K562 (cell line): ENCODE measurements at regions not wholly inside any gene's neighbourhood (a gene's known extent, or its start where the extent isn't known, plus 50 kb on each side); places are given as distances from the start of the nearest gene placed in this dataset.

Experiments used
- ATAC-seq: fragments of 200-7000 bp; cut with Tn5 transposase; 3 replicates; pipeline ENCODE4 v1.9.1; 2020; ENCODE audit warnings: moderate library complexity
- BruUV-seq: library from RNA; stranded (reverse); fragments of 400-500 nt; replicated peaks from 2 replicates; lab custom pipeline; 2021; lab: Mats Ljungman, UMichigan
- CTCF ChIA-PET: fragments of 300-600 bp; formaldehyde crosslinking; extraction: SDS; loops from one replicate; lab custom pipeline; 2021; ENCODE audit warnings: low intra/inter-chr PET ratio; lab: Yijun Ruan, JAX
- POLR2A ChIA-PET: fragments of 300-600, 350-650 bp; sonication (Branson Sonifier 250); formaldehyde crosslinking; extraction: SDS; loops from one replicate; lab custom pipeline; 2021; ENCODE audit warnings: antibody characterized with exemption, inconsistent platforms; lab: Yijun Ruan, JAX
- DNase-seq, 4 experiments: peaks; one replicate each; pipeline versions ENCODE4 v3.0.0 to v3.0.0-alpha.2; 2011 to 2018; ENCODE audit warnings: low spot score in 3 of 4, mixed read lengths in 3 of 4; ENCODE audit errors: extremely low read depth in 1 of 4
- FAIRE-seq: peaks from 2 replicates; lab custom pipeline; 2011; peaks lifted over from hg19 to GRCh38; lab: Jason Lieb, UNC
- H2AFZ ChIP-seq: 2 replicates; pipeline ENCODE4 v1.6.0; 2011; ENCODE audit warnings: low read depth, low read length, control low read depth, inconsistent platforms
- H3K27ac ChIP-seq: fragments of 200-600 bp; 3 replicates; pipeline ENCODE4 v1.8.0; 2011; ENCODE audit warnings: low read depth, mild to moderate bottlenecking, control low read depth, inconsistent platforms, low read length, moderate library complexity, mixed read lengths; ENCODE audit errors: extremely low read depth
- H3K27me3 ChIP-seq, 2 experiments: fragments of 300-600 bp in 1 of 2; 2 replicates in 1 of 2; 3 replicates in 1 of 2; pipeline versions ENCODE4 v1.6.0 to v1.8.0; 2011; ENCODE audit warnings: inconsistent platforms in 2 of 2, low read length in 2 of 2, mild to moderate bottlenecking in 1 of 2, mixed read lengths in 1 of 2, moderate library complexity in 1 of 2; ENCODE audit not compliant: control insufficient read depth in 2 of 2, insufficient read depth in 2 of 2
- H3K36me3 ChIP-seq: fragments of 300-600 bp; 3 replicates; pipeline ENCODE4 v1.8.0; 2011; ENCODE audit warnings: mild to moderate bottlenecking, low read length, inconsistent platforms; ENCODE audit not compliant: control insufficient read depth, insufficient read depth
- H3K4me1 ChIP-seq, 2 experiments: fragments of 200-600 bp in 1 of 2; replicated peaks in 1 of 2; 2 replicates in 1 of 2; 3 replicates in 1 of 2; pipeline versions ENCODE4 v1.5.1 to v1.8.0; 2011; ENCODE audit warnings: inconsistent platforms in 2 of 2, low read length in 2 of 2, mild to moderate bottlenecking in 1 of 2, mixed read lengths in 1 of 2, moderate library complexity in 1 of 2; ENCODE audit not compliant: control insufficient read depth in 2 of 2, insufficient read depth in 2 of 2
- H3K4me2 ChIP-seq: 2 replicates; pipeline ENCODE4 v1.6.1; 2011; ENCODE audit warnings: low read length, control low read depth, inconsistent platforms, mixed read lengths; ENCODE audit not compliant: insufficient read depth
- H3K4me3 ChIP-seq: fragments of 200-600 bp; sonication (generic), shearing (Covaris generic); 2 replicates; pipeline ENCODE4 v1.5.1; 2016; ENCODE audit warnings: control low read depth, inconsistent platforms
- H3K79me2 ChIP-seq: fragments of 200-600 bp; 3 replicates; pipeline ENCODE4 v1.8.0; 2011; ENCODE audit warnings: low read length, inconsistent platforms; ENCODE audit not compliant: control insufficient read depth, insufficient read depth
- H3K9ac ChIP-seq, 2 experiments: 2 replicates each; pipeline versions ENCODE4 v1.6.0 to v1.6.1; 2011; ENCODE audit warnings: low read depth in 2 of 2, low read length in 2 of 2, control low read depth in 1 of 2, inconsistent platforms in 1 of 2, mild to moderate bottlenecking in 1 of 2, mixed read lengths in 1 of 2; ENCODE audit not compliant: insufficient read depth in 1 of 2
- H3K9me1 ChIP-seq: one replicate; pipeline ENCODE4 v1.6.0; 2011; ENCODE audit warnings: inconsistent platforms, mild to moderate bottlenecking, low read length, moderate library complexity; ENCODE audit not compliant: control insufficient read depth, insufficient read depth
- H3K9me3 ChIP-seq: replicated peaks from 2 replicates; pipeline ENCODE4 v1.5.1; 2011; ENCODE audit warnings: low read depth, low read length, inconsistent platforms; ENCODE audit not compliant: control insufficient read depth, insufficient read depth
- H4K20me1 ChIP-seq: replicated peaks from 2 replicates; pipeline ENCODE4 v1.6.1; 2011; ENCODE audit warnings: low read length, inconsistent platforms, mixed read lengths; ENCODE audit not compliant: control insufficient read depth, insufficient read depth
- ATF7 ChIP-seq: fragments of 450-650 bp; IDR thresholded peaks from 2 replicates; pipeline ENCODE4 v1.7.1; 2014; ENCODE audit warnings: mild to moderate bottlenecking, moderate library complexity
- CHD2 ChIP-seq: IDR thresholded peaks from 2 replicates; pipeline ENCODE4 v1.6.1; 2011; ENCODE audit warnings: low read depth, low read length
- GMEB1 ChIP-seq: fragments of 250-450 bp; sonication (Bioruptor Pico); IDR thresholded peaks from 2 replicates; pipeline ENCODE4 v1.4.0; 2020; ENCODE audit warnings: mild to moderate bottlenecking
- HDAC6 ChIP-seq: IDR thresholded peaks from 2 replicates; pipeline ENCODE4 v1.6.1; 2012; ENCODE audit warnings: low read depth, mild to moderate bottlenecking, control low read depth, inconsistent platforms, low read length, moderate library complexity
- HDAC8 ChIP-seq: fragments of 450-650 bp; IDR thresholded peaks from 2 replicates; pipeline ENCODE4 v1.6.1; 2016; ENCODE audit warnings: mild to moderate bottlenecking, missing genetic modification characterization, moderate library complexity, missing compliant biosample characterization
- LCOR ChIP-seq: sonication (generic); formaldehyde crosslinking; IDR thresholded peaks from 2 replicates; pipeline ENCODE4 v1.8.0; 2022; ENCODE audit warnings: mild to moderate bottlenecking, missing genetic modification reagents
- MYBL2 ChIP-seq, 2 experiments: fragments of 450-650 bp in 1 of 2; sonication (generic) in 1 of 2; formaldehyde crosslinking in 1 of 2; IDR thresholded peaks; 2 replicates each; pipeline versions ENCODE4 v1.6.1 to v1.8.1; 2017 to 2022; ENCODE audit warnings: borderline replicate concordance in 1 of 2, inconsistent platforms in 1 of 2, low read depth in 1 of 2, mild to moderate bottlenecking in 1 of 2, missing genetic modification reagents in 1 of 2, moderate library complexity in 1 of 2
- PCBP1 ChIP-seq: fragments of 200-400 bp; formaldehyde crosslinking; IDR thresholded peaks from 2 replicates; pipeline ENCODE4 v1.6.1; 2018; ENCODE audit warnings: mild to moderate bottlenecking, low read depth, low read length; ENCODE audit not compliant: poor library complexity, severe bottlenecking
- SMARCB1 ChIP-seq: IDR thresholded peaks from 2 replicates; pipeline ENCODE4 v1.6.1; 2011; ENCODE audit warnings: improper control_type of control experiment, low read depth; ENCODE audit not compliant: insufficient read length
- TARDBP ChIP-seq: fragments of 450-650 bp; IDR thresholded peaks from 2 replicates; pipeline ENCODE4 v1.6.1; 2016
- XRCC3 ChIP-seq: fragments of 450-650 bp; IDR thresholded peaks from 2 replicates; pipeline ENCODE4 v1.6.1; 2017; ENCODE audit warnings: mild to moderate bottlenecking, moderate library complexity
- ZNF175 ChIP-seq: fragments of 200-800 bp; sonication (Bioruptor generic); IDR thresholded peaks from 2 replicates; pipeline ENCODE4 v1.6.1; 2016; ENCODE audit warnings: low read depth, mild to moderate bottlenecking, missing genetic modification characterization, missing compliant biosample characterization
- ZNF444 ChIP-seq: fragments of 250-450 bp; sonication (Bioruptor Pico); IDR thresholded peaks from 2 replicates; pipeline ENCODE4 v1.4.0; 2020; ENCODE audit warnings: mild to moderate bottlenecking, moderate library complexity
- WGBS: fragments of 100-300 bp; shearing (Covaris generic); methylation state at CpG from one replicate; pipeline ENCODE4 v1.1.6; 2016; ENCODE audit warnings: low coverage, mixed read lengths; ENCODE audit not compliant: insufficient coverage; ENCODE audit errors: missing lambda C conversion rate; 5-methylcytosine and 5-hydroxymethylcytosine counted together
- in situ Hi-C: fragments of 300-500 bp; cut with MboI; formaldehyde crosslinking; loops from 4 replicates; pipeline ENCODE4 v1.15.0; 2018; ENCODE audit warnings: inconsistent platforms, mixed read lengths
- intact Hi-C: fragments of 100-400 bp; cut with micrococcal nuclease; formaldehyde crosslinking; loops from 2 replicates; pipeline ENCODE4 v1.14.2; 2022
- TF ChIP-seq, protein P1 (sequence below): fragments of 250-450 bp; sonication (Bioruptor Pico); IDR thresholded peaks from 2 replicates; pipeline ENCODE4 v1.5.0; 2020; ENCODE audit warnings: mild to moderate bottlenecking, borderline replicate concordance
- TF ChIP-seq, protein P2 (sequence below): fragments of 250-450 bp; sonication (Bioruptor Pico); IDR thresholded peaks from 2 replicates; pipeline ENCODE4 v1.4.0; 2020; ENCODE audit warnings: mild to moderate bottlenecking, moderate library complexity, borderline replicate concordance
- TF ChIP-seq, protein P3 (sequence below): fragments of 250-450 bp; sonication (Bioruptor Pico); IDR thresholded peaks from 2 replicates; pipeline ENCODE4 v1.8.0; 2022; ENCODE audit warnings: inconsistent platforms

GRCh38 chr1:82321794-82322193 is 521.1 kb downstream of the ADGRL2 start:
- no peak overlapping the region for H3K9ac ChIP-seq
- ATAC-seq (no peak), DNase-seq (no peak), FAIRE-seq (no peak)
- intact Hi-C loops: no loop called here
- no peaks in the 10 kb centered on the region for H3K4me1 ChIP-seq
- H3K4me2 ChIP-seq: no peak overlapping the region
- no peaks in the 10 kb centered on the region for H3K79me2 ChIP-seq
- H3K9me3 ChIP-seq: no peaks in the 10 kb centered on the region
- no peaks in the 10 kb centered on the region for H4K20me1 ChIP-seq
- no peaks in the 10 kb centered on the region for H3K27me3 ChIP-seq
- CTCF ChIA-PET: no interaction called here
- no peak overlapping the region for H3K27ac ChIP-seq
- no peaks in the 10 kb centered on the region for H3K9me1 ChIP-seq
- POLR2A ChIA-PET: no interaction called here
- no peak overlapping the region for H3K4me3 ChIP-seq
- no peaks in the 10 kb centered on the region for H3K36me3 ChIP-seq
- no TSS peak for BruUV-seq
- in situ Hi-C loops: no loop called here
- H2AFZ ChIP-seq: no peak overlapping the region
- 0% methylated on average over 1 of the region's 1 CpG for WGBS
- TF ChIP-seq HDAC6: no peak
- no peak for TF ChIP-seq CHD2
- no peak for TF ChIP-seq HDAC8
- no peak for TF ChIP-seq SMARCB1
- TF ChIP-seq ATF7: no peak
- TF ChIP-seq ZNF444: no peak
- no peak for TF ChIP-seq ZNF175 (CRISPR knock-in tag)
- no peak for TF ChIP-seq TARDBP
- TF ChIP-seq, protein P1, sequence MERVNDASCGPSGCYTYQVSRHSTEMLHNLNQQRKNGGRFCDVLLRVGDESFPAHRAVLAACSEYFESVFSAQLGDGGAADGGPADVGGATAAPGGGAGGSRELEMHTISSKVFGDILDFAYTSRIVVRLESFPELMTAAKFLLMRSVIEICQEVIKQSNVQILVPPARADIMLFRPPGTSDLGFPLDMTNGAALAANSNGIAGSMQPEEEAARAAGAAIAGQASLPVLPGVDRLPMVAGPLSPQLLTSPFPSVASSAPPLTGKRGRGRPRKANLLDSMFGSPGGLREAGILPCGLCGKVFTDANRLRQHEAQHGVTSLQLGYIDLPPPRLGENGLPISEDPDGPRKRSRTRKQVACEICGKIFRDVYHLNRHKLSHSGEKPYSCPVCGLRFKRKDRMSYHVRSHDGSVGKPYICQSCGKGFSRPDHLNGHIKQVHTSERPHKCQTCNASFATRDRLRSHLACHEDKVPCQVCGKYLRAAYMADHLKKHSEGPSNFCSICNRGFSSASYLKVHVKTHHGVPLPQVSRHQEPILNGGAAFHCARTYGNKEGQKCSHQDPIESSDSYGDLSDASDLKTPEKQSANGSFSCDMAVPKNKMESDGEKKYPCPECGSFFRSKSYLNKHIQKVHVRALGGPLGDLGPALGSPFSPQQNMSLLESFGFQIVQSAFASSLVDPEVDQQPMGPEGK: no peak
- TF ChIP-seq, protein P2, sequence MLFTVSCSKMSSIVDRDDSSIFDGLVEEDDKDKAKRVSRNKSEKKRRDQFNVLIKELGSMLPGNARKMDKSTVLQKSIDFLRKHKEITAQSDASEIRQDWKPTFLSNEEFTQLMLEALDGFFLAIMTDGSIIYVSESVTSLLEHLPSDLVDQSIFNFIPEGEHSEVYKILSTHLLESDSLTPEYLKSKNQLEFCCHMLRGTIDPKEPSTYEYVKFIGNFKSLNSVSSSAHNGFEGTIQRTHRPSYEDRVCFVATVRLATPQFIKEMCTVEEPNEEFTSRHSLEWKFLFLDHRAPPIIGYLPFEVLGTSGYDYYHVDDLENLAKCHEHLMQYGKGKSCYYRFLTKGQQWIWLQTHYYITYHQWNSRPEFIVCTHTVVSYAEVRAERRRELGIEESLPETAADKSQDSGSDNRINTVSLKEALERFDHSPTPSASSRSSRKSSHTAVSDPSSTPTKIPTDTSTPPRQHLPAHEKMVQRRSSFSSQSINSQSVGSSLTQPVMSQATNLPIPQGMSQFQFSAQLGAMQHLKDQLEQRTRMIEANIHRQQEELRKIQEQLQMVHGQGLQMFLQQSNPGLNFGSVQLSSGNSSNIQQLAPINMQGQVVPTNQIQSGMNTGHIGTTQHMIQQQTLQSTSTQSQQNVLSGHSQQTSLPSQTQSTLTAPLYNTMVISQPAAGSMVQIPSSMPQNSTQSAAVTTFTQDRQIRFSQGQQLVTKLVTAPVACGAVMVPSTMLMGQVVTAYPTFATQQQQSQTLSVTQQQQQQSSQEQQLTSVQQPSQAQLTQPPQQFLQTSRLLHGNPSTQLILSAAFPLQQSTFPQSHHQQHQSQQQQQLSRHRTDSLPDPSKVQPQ (CRISPR knock-in tag): no peak
- TF ChIP-seq PCBP1: no peak
- TF ChIP-seq XRCC3: no peak
- TF ChIP-seq MYBL2 (IDR thresholded peaks at IDR 0.05; ENCODE audit: low read depth): no peak
- TF ChIP-seq MYBL2 (CRISPR knock-in tag; IDR thresholded peaks at IDR 0.05; ENCODE audit: borderline replicate concordance): no peak
- TF ChIP-seq LCOR (CRISPR knock-in tag): no peak
- TF ChIP-seq, protein P3, sequence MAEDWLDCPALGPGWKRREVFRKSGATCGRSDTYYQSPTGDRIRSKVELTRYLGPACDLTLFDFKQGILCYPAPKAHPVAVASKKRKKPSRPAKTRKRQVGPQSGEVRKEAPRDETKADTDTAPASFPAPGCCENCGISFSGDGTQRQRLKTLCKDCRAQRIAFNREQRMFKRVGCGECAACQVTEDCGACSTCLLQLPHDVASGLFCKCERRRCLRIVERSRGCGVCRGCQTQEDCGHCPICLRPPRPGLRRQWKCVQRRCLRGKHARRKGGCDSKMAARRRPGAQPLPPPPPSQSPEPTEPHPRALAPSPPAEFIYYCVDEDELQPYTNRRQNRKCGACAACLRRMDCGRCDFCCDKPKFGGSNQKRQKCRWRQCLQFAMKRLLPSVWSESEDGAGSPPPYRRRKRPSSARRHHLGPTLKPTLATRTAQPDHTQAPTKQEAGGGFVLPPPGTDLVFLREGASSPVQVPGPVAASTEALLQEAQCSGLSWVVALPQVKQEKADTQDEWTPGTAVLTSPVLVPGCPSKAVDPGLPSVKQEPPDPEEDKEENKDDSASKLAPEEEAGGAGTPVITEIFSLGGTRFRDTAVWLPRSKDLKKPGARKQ (CRISPR knock-in tag): no peak
- no peak for TF ChIP-seq GMEB1 (CRISPR knock-in tag)
